ENCODE measurements at regions not wholly inside any gene's neighbourhood (a gene's known extent, or its start where the extent isn't known, plus 50 kb on each side); places are given as distances from the start of the nearest gene placed in this dataset.
"Not testable (repeated sequence)": the region's sequence is repeated elsewhere in the genome, so short reads cannot be mapped to it uniquely, and the experiment has no call there.

DNA sequence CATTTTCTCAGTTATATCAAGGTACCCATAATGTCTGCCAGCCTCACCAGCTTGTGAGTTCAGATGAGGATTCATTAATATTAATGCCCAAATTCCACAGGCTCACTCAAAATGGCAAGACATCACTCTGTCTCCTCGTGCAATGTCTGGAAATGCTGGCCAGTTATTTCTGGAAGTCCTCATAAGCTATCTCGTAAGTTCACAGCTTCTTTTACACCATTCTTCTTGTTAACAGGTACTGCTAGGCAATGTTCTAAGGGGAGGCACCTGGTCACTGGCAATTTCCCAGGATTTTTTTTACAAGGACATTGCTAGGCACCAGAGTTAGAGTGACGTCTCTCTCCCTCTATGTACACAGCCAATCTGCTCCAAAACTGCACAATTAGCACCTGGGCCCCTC lies 80.2 kb upstream of the SEMA3C start:
- no peak for DNase-seq

DNA sequence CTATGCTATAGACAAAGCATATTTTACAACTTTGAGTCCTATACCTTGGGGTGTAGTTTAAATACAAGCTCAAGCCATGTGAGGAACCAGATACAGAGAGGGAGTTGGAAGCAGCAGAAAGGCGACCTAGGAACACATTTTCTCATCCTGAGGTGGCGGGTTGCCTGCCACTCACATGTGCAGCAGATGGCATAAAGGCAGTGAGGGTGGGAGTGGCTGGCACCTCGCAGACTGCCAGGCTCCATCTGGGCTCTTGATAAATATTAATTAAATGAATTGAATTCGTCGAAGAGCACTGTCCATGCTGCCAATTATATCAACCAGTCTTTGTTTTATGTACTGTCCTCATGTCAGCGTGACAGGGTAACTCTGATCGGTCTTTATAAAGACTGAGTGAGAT lies 79.0 kb upstream of the SEMA3C start:
- no peak for DNase-seq

GRCh38 chr7:80996236-80996635 lies 77.4 kb upstream of the SEMA3C start:
- DNase-seq: not testable (repeated sequence)

GRCh38 chr7:80991654-80992053 lies 72.8 kb upstream of the SEMA3C start:
- no peak for DNase-seq

- DNase-seq: no peak
Measured at GRCh38 chr7:80984619-80985018, 65.8 kb upstream of the SEMA3C start.

DNA sequence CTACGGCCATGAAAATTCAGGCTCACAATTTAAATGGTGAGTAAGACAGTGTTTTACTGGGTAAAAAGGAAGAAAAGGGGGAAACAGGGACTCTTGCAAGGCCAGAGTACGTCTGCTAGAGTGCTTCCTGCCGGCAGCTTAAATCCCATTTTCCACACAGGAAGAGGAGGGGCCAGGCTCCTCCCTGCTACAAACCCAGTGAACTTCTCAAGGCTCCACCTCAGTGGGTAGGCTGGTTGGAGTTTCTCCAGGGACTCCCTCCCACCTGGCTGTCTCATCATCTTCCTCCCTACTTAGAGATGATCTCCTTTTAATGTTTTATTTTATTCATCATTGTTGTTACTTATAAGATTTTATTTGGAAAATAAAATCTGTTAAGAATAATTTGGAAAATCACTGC lies 62.6 kb upstream of the SEMA3C start:
- DNase-seq: no peak

GRCh38 chr7:80977751-80978150 lies 58.9 kb upstream of the SEMA3C start:
- DNase-seq: no peak

DNA sequence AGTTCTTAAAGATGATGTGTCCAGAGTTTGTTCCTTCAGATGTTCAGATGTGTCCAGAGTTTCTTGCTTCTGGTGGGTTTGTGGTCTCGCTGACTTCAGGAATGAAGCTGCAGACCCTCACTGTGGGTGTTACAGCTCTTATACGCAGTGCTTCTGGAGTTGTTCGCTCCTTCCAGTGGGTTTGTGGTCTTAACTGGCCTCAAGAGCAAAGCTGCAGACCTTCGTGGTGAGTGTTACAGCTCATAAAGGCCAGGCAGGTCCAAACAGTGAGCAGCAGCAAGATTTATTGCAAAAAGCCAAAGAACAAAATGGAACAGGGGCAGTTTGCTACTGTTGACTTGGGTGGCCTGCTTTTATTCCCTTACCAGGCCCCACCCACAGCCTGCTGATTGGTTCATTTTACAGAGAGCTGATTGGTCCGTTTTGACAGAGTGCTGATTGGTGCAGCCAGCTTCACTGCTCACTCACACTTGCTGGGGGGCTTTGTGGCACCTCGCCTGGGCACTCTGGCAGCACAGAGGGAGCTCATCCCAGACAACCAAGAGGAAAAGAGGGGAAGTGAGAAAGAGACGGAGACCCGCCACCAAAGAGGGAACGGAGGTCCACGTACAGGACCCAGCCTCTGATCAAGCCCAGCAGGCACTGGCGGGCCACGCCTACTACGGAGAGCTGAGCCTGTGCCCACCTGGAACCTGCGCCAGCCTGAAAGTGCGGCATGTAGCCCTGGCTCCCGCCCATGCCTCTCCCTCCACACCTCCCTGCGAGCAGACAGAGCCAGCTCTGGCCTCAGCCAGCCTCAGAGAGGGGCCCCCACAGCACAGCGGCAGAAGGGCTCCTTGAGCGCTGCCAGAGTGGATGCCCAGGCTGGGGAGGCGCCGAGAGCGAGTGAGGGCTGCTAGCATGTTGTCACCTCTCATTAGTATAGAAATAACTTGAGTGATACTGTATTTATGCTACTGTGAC lies 55.8 kb upstream of the SEMA3C start:
- DNase-seq: no peak

DNA sequence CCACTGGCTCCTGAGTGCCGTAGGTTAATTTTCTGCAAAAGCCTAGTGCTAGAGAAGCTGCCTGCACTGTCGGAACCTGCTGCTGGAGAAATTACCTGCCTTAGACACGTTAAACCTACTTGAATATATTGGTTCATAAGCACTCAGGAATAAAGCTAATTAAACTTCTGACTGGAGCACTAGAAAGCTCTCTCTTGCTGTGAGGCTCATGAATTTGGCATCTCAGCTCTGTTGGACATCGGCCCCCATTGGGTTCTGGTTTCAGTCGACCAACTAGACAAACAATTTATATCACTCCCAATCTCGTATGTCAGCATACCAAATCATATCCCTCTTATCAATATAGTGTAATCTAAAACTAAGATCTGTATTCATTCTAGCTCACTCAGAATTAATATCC lies 52.4 kb upstream of the SEMA3C start:
- DNase-seq: no peak
